Thymus (tissue), 11 donors: ENCODE measurements at regions not wholly inside any gene's neighbourhood (a gene's known extent, or its start where the extent isn't known, plus 50 kb on each side); places are given as distances from the start of the nearest gene placed in this dataset.

Source experiments
- DNase-seq, 9 donors: peaks; one replicate each; pipeline ENCODE4 v3.0.0-alpha.2; 2013; ENCODE audit warnings: low spot score in 9 of 9, low read depth in 6 of 9, missing footprints in 1 of 9
- H3K27ac ChIP-seq, 2 donors: one replicate each; pipeline ENCODE4 v1.5.1; 2013; ENCODE audit warnings: control low read depth in 1 of 2, low read depth in 1 of 2, low read length in 1 of 2, mild to moderate bottlenecking in 1 of 2, moderate library complexity in 1 of 2
- H3K27me3 ChIP-seq, 2 donors: one replicate each; pipeline ENCODE4 v1.5.1; 2013; ENCODE audit warnings: low read length in 1 of 2; ENCODE audit not compliant: control insufficient read depth in 2 of 2, insufficient read depth in 1 of 2
- H3K36me3 ChIP-seq, 2 donors: one replicate each; pipeline ENCODE4 v1.5.1; 2013; ENCODE audit warnings: low read length in 1 of 2, mild to moderate bottlenecking in 1 of 2, moderate library complexity in 1 of 2; ENCODE audit not compliant: control insufficient read depth in 2 of 2, insufficient read depth in 2 of 2
- H3K4me1 ChIP-seq, 2 donors: one replicate each; pipeline ENCODE4 v1.5.1; 2013; ENCODE audit warnings: low read length in 2 of 2; ENCODE audit not compliant: control insufficient read depth in 2 of 2, insufficient read depth in 2 of 2
- H3K4me3 ChIP-seq, 2 donors: one replicate each; pipeline ENCODE4 v1.5.1; 2013; ENCODE audit warnings: low read length in 2 of 2, control low read depth in 1 of 2, mild to moderate bottlenecking in 1 of 2
- H3K9me3 ChIP-seq, 2 donors: one replicate each; pipeline ENCODE4 v1.5.1; 2013; ENCODE audit warnings: low read length in 1 of 2, mild to moderate bottlenecking in 1 of 2; ENCODE audit not compliant: control insufficient read depth in 2 of 2, insufficient read depth in 1 of 2
- WGBS: extraction: QIAGEN DNeasy Blood & Tissue Kit; methylation state at CpG from one replicate; pipeline ENCODE4 v1.1.7; 2013; 5-methylcytosine and 5-hydroxymethylcytosine counted together
- donor health status: healthy.

DNA sequence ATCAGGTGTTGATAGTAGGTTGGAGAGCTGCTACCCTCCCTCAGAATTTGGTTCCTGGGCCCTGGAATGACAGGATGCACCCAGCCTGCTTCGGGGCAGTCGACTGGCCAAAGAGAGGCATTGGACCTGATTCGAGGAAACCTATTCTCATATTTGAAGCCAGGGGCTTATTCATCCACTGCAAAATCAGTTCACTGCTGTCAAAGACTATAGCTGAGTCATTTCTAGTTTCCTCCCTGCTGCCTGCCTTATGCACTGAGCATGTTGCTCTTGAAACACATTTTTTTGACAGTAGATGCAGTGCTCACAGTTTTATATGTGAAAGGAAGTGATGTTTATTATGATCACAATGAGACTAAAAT, 565.4 kb downstream of the ETS1 start:
- no peaks in the 10 kb centered on the region for H3K4me1 ChIP-seq
- no peaks in the 10 kb centered on the region for H3K36me3 ChIP-seq
- H3K27ac ChIP-seq, result no peak overlapping the region
- 90% methylated on average over 3 of the region's 3 CpGs for WGBS
- no peaks in the 10 kb centered on the region for H3K27me3 ChIP-seq
- H3K4me3 ChIP-seq, result no peak overlapping the region
- no peaks in the 10 kb centered on the region for H3K9me3 ChIP-seq
- no peak for DNase-seq

DNA sequence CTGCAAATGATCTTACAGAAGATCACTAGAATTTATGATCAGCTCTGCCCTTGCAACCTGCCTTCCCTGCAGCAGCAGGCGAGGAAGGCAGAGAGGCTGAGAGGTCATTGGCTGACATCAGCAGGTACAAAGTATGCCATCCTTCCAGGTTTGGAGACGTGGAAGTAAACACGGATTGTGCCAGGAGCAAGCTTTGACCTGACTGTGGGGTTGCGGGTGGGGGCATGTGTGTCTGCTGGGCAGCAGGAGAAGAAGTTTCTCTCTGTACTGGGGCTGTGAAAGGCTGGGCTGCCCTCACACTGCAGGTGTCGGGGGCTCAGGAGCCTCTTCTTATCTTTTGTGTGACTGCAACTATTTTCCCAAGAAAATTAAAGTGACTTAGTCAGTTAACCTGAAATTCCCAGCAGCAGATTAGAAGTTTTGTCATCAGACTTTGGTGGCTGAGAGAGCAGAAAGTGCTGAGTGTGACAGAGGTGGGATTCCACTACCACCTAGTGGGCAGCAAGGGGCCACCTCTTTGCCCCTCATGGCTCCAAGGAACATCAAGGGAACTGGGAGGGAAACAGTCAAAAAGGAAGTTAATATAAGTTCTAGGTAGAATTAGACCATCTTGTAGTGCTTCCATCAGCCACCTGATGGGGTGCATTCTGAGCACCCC, 565.9 kb downstream of the ETS1 start:
- H3K36me3 ChIP-seq, result no peaks in the 10 kb centered on the region
- no peak for DNase-seq

DNA sequence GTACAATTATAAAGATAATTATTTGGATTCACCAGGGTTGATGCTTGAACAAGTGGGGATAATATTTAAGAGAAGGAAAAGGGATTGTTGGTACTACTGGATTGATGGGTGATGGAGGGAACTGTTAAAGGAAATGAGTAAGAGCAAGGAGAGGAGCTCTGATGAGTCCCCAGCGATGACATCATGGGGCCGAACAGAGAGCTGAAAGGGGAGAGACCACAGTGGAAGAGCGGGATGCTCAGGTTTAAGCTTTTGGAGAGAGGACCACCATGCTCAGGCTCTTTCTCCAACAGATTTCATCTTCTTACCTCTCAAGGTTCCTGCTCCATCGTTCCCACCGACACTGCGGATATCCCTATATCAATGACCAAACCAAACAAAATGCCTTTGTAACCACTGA, 568.7 kb downstream of the ETS1 start:
- Histone ChIP-seq H3K9me3 (no peaks in the 10 kb centered on the region), H3K27me3 (no peaks in the 10 kb centered on the region), H3K36me3 (no peaks in the 10 kb centered on the region), H3K4me3 (no peak overlapping the region), H3K27ac (no peak overlapping the region), H3K4me1 (no peaks in the 10 kb centered on the region)
- WGBS, result 96% methylated on average over 6 of the region's 6 CpGs
- DNase-seq, result no peak

More for the DNA sequence above, 565.9 kb downstream of the ETS1 start:
- Histone ChIP-seq H3K9me3 (no peaks in the 10 kb centered on the region), H3K27ac (no peak overlapping the region), H3K4me1 (no peaks in the 10 kb centered on the region), H3K27me3 (no peaks in the 10 kb centered on the region), H3K4me3 (no peak overlapping the region)
- 82% methylated on average over 5 of the region's 5 CpGs for WGBS

DNA sequence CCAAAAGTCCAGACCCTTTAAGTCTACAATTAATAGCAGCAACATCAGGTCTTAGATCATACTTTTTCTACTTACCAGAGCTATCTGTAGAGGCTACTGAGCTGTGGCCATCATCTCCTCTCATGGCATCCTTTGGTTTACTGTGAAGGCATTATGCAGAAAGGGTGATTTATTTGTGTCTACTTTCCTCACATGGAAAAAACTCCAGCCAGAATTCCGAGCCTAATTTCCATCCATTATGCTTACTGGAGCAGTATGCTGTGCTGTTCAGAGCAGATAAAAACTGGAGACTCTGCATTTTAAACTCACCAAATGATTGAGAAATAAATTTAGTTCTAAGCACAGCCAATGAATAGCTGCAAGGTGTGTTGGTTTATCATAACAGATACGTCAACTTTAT, 581.8 kb downstream of the ETS1 start:
- H3K4me1 ChIP-seq, result no peaks in the 10 kb centered on the region
- no peaks in the 10 kb centered on the region for H3K36me3 ChIP-seq
- no peak overlapping the region for H3K4me3 ChIP-seq
- no peak for DNase-seq
- WGBS, result 94% methylated on average over 2 of the region's 2 CpGs
- no peaks in the 10 kb centered on the region for H3K27me3 ChIP-seq
- H3K9me3 ChIP-seq, result no peaks in the 10 kb centered on the region
- no peak overlapping the region for H3K27ac ChIP-seq

DNA sequence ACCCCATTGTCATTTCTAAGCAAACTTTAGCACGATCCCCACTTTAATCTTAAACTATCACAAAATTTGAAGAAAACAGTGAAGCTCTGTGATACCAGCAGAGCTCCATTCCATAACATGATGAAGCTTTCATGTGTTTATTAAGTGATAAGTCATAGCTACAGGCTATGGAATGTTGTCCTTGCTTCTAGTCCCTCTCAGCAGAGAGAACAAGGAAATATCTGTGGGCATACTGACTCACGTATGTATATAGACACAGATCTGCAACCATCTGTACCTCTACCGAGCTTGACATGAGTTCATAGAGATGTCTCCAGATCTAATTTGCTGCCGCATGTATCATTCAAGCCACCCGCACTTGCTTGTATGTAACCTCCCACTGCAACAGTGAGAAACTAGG, 588.9 kb downstream of the ETS1 start:
- Histone ChIP-seq H3K27me3 (no peaks in the 10 kb centered on the region), H3K36me3 (no peaks in the 10 kb centered on the region), H3K4me3 (no peak overlapping the region), H3K27ac (no peak overlapping the region), H3K4me1 (no peaks in the 10 kb centered on the region), H3K9me3 (no peaks in the 10 kb centered on the region)
- 98% methylated on average over 5 of the region's 5 CpGs for WGBS
- no peak for DNase-seq

DNA sequence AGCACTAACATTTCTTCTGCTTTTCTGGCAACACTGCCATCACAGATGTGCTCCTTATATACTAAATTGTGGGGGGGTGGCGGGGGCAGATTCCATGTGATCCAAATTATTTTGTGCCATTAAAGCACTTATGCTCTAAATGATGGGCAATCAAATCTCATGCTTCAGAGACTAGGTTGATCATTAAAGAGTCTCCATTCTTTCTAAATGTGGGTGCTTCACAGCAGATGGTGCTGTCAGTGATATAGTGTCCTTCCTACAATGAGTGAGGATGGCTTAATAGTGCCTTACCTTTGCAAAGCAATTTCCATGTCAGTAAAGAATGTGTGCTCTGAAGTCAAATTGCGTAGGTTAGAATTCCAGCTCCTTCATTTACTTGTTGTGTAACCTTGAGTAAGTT, 589.8 kb downstream of the ETS1 start:
- no peak for DNase-seq
- Histone ChIP-seq H3K9me3 (no peaks in the 10 kb centered on the region), H3K27ac (no peak overlapping the region), H3K4me1 (no peaks in the 10 kb centered on the region), H3K4me3 (no peak overlapping the region), H3K27me3 (no peaks in the 10 kb centered on the region), H3K36me3 (no peaks in the 10 kb centered on the region)
- 97% methylated on average over 2 of the region's 2 CpGs for WGBS

DNA sequence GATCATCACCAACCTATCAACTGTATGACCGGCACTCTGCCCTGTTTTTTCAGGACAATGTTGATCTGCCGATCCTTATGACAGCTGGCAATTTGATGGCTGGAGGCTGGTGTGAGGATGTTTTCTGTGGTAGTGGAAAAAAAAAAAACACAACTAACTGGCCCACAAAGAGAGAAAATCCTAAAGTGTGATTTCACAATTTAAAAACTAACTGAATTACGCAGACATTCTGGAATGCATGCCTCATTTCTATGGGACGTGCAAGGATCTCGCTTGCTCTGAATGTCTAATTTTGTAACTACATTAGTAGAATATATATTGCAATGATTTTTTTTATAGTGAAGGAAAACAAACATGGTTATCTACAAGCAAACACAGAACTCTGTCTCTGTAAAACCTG, 590.5 kb downstream of the ETS1 start:
- Histone ChIP-seq H3K27me3 (no peaks in the 10 kb centered on the region), H3K9me3 (no peaks in the 10 kb centered on the region), H3K4me3 (no peak overlapping the region), H3K27ac (no peak overlapping the region), H3K36me3 (no peaks in the 10 kb centered on the region), H3K4me1 (no peaks in the 10 kb centered on the region)
- WGBS, result 97% methylated on average over 5 of the region's 5 CpGs
- no peak for DNase-seq

DNA sequence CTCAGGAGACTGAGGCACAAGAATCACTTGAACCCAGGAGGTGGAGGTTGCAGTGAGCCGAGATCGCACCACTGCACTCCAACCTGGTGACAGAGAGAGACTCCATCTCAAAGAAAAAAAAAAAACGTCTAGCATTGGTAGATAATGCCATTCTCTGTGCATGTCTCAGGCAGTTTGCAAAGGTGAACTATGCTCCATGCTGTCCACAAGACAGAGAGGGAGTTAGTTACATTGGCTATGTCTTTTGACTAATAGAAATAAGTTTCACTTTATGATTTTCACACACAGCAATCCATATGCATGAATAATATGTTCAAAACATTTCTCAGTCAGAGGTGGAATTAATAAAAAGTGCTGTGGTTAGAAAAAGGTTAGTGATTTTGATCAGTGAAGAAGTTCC, 591.4 kb downstream of the ETS1 start:
- no peak overlapping the region for H3K27ac ChIP-seq
- no peak for DNase-seq
- no peaks in the 10 kb centered on the region for H3K4me1 ChIP-seq
- H3K36me3 ChIP-seq, result no peaks in the 10 kb centered on the region
- no peak overlapping the region for H3K4me3 ChIP-seq
- no peaks in the 10 kb centered on the region for H3K27me3 ChIP-seq
- H3K9me3 ChIP-seq, result no peaks in the 10 kb centered on the region
- 86% methylated on average over 3 of the region's 3 CpGs for WGBS

DNA sequence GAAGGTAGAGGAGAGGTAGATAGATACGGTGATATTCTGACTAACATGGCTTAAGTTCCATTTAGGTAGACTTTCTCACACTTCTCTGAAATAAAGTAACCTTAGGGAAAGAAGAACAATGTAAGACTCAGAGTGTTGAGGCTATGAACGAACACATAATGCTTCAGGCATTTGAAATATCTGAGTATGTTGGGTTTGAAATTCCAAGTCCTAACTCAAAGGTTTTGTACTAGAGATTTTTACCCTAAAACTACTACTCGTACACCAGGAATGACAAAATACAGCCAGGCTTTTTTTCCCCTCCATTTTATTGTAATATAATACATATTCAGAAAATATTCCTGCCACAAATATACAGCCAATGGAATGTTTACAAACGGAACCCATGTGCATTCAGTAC, 592.6 kb downstream of the ETS1 start:
- WGBS, result 95% methylated on average over 4 of the region's 4 CpGs
- Histone ChIP-seq H3K4me1 (no peaks in the 10 kb centered on the region), H3K27me3 (no peaks in the 10 kb centered on the region), H3K9me3 (no peaks in the 10 kb centered on the region), H3K27ac (no peak overlapping the region), H3K36me3 (no peaks in the 10 kb centered on the region), H3K4me3 (no peak overlapping the region)
- DNase-seq, result no peak

DNA sequence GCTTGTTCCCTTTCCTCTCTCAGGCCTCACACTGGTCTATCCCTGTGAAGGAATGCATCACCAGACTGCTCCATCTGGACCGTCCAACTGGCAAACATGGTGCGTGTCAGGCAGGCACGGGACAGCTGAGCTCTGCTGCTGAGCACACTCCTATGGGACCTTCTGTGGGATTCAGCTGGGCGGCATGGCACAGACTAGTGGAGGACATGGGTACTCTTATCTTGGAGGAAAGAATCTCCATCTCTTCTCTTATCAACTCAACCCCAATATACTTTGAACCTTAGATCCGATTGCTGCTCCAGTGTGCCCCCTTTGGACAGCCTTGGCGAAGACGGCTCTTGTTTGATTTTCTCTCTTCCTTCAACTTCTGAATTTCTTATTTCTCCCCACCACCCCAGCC, 593.6 kb downstream of the ETS1 start:
- H3K4me3 ChIP-seq, result no peak overlapping the region
- 93% methylated on average over 7 of the region's 7 CpGs for WGBS
- H3K27me3 ChIP-seq, result no peaks in the 10 kb centered on the region
- DNase-seq, result no peak
- no peaks in the 10 kb centered on the region for H3K4me1 ChIP-seq
- H3K9me3 ChIP-seq, result no peaks in the 10 kb centered on the region
- no peak overlapping the region for H3K27ac ChIP-seq
- no peaks in the 10 kb centered on the region for H3K36me3 ChIP-seq
